ENCODE measurements at regions not wholly inside any gene's neighbourhood (a gene's known extent, or its start where the extent isn't known, plus 50 kb on each side); places are given as distances from the start of the nearest gene placed in this dataset.

GRCh38 chr14:38496092-38496491 is 240.2 kb upstream of the CLEC14A start:
- H3K36me3 ChIP-seq (ENCODE audit: low read depth), result no peaks in the 10 kb centered on the region
- no peak overlapping the region for H3K4me3 ChIP-seq
- no peak for DNase-seq
- H3K9me2 ChIP-seq (ENCODE audit: insufficient read depth), result no peaks in the 10 kb centered on the region
- no TSS peak for BruUV-seq (replicated peaks)
- ChIA-PET CTCF (no interaction called here), POLR2A (ENCODE audit: unreplicated experiment) (no interaction called here)
- no peaks in the 10 kb centered on the region for H3F3A ChIP-seq (ENCODE audit: insufficient read depth, low read depth)
- TF ChIP-seq CTCF (conservative IDR thresholded peaks at IDR 0.05), result no peak
- TF ChIP-seq EZH2 (IDR thresholded peaks at IDR 0.05; ENCODE audit: low read depth), result no peak
- H4K20me1 ChIP-seq (ENCODE audit: insufficient read depth), result no peaks in the 10 kb centered on the region
- no peaks in the 10 kb centered on the region for H3K79me2 ChIP-seq (ENCODE audit: low read depth)
- intact Hi-C loops (cut with micrococcal nuclease; ENCODE audit: unreplicated experiment), result no loop called here
- H3K27ac ChIP-seq, result no peak overlapping the region
- H3K4me1 ChIP-seq (replicated peaks; ENCODE audit: insufficient read depth), result no peaks in the 10 kb centered on the region
- H3K9me3 ChIP-seq (ENCODE audit: insufficient read depth, low read depth), result no peaks in the 10 kb centered on the region
- no peaks in the 10 kb centered on the region for H3K27me3 ChIP-seq (ENCODE audit: insufficient read depth, low read depth)
- no peak overlapping the region for H2AFZ ChIP-seq
- no peak overlapping the region for H3K4me2 ChIP-seq

- BruUV-seq (replicated peaks), result no TSS peak
- intact Hi-C loops (cut with micrococcal nuclease; ENCODE audit: unreplicated experiment), result no loop called here
Measured at GRCh38 chr14:38490273-38490672, 234.4 kb upstream of the CLEC14A start.

GRCh38 chr14:38485026-38485425 is 229.1 kb upstream of the CLEC14A start:
- Histone ChIP-seq H3K27me3 (ENCODE audit: insufficient read depth, low read depth) (no peaks in the 10 kb centered on the region), H2AFZ (no peak overlapping the region), H3K9me3 (ENCODE audit: insufficient read depth, low read depth) (peaks cover 3% of the 10 kb centered on the region), H3K4me3 (no peak overlapping the region), H3K4me1 (replicated peaks; ENCODE audit: insufficient read depth) (peaks cover 25% of the 10 kb centered on the region), H3K27ac (no peak overlapping the region), H4K20me1 (ENCODE audit: insufficient read depth) (no peaks in the 10 kb centered on the region), H3F3A (ENCODE audit: insufficient read depth, low read depth) (peaks cover 16% of the 10 kb centered on the region), H3K36me3 (ENCODE audit: low read depth) (no peaks in the 10 kb centered on the region), H3K79me2 (ENCODE audit: low read depth) (no peaks in the 10 kb centered on the region), H3K9me2 (ENCODE audit: insufficient read depth) (no peaks in the 10 kb centered on the region), H3K4me2 (no peak overlapping the region)
- ChIA-PET CTCF (no interaction called here), POLR2A (ENCODE audit: unreplicated experiment) (no interaction called here)
- TF ChIP-seq CTCF (conservative IDR thresholded peaks at IDR 0.05) (no peak), EZH2 (IDR thresholded peaks at IDR 0.05; ENCODE audit: low read depth) (no peak)
- DNase-seq, result no peak
- intact Hi-C loops (cut with micrococcal nuclease; ENCODE audit: unreplicated experiment), result no loop called here
- BruUV-seq (replicated peaks), result no TSS peak

More at GRCh38 chr14:38490273-38490672, 234.4 kb upstream of the CLEC14A start:
- no peak for TF ChIP-seq CTCF (conservative IDR thresholded peaks at IDR 0.05)
- TF ChIP-seq EZH2 (IDR thresholded peaks at IDR 0.05; ENCODE audit: low read depth), result no peak
- Histone ChIP-seq H2AFZ (no peak overlapping the region), H3K9me3 (ENCODE audit: insufficient read depth, low read depth) (peaks cover 3% of the 10 kb centered on the region; the same call in 1 of the 2 replicates), H3K27ac (no peak overlapping the region), H3K9me2 (ENCODE audit: insufficient read depth) (no peaks in the 10 kb centered on the region), H3F3A (ENCODE audit: insufficient read depth, low read depth) (no peaks in the 10 kb centered on the region), H3K4me1 (replicated peaks; ENCODE audit: insufficient read depth) (no peaks in the 10 kb centered on the region), H3K4me2 (no peak overlapping the region), H4K20me1 (ENCODE audit: insufficient read depth) (no peaks in the 10 kb centered on the region), H3K4me3 (no peak overlapping the region), H3K27me3 (ENCODE audit: insufficient read depth, low read depth) (no peaks in the 10 kb centered on the region), H3K36me3 (ENCODE audit: low read depth) (no peaks in the 10 kb centered on the region), H3K79me2 (ENCODE audit: low read depth) (no peaks in the 10 kb centered on the region)
- ChIA-PET POLR2A (ENCODE audit: unreplicated experiment) (no interaction called here), CTCF (no interaction called here)
- DNase-seq, result no peak
